OCI-LY7 (cell line): ENCODE measurements at regions not wholly inside any gene's neighbourhood (a gene's known extent, or its start where the extent isn't known, plus 50 kb on each side); places are given as distances from the start of the nearest gene placed in this dataset.

Experiments used
- CTCF ChIP-seq: fragments of 200-600 bp; sonication (generic); conservative IDR thresholded peaks from 2 replicates; pipeline ENCODE4 v1.5.1; 2014; ENCODE audit warnings: mild to moderate bottlenecking, antibody characterized with exemption, low read length, moderate library complexity, mixed read lengths
- EZH2phosphoT487 ChIP-seq: fragments of 200-600 bp; sonication (generic); IDR thresholded peaks from 2 replicates; pipeline ENCODE4 v1.6.1; 2018; ENCODE audit warnings: low read depth, borderline replicate concordance, mild to moderate bottlenecking, mixed run types, antibody characterized with exemption, low read length, moderate library complexity, mixed read lengths

GRCh38 chrX:4656419-4656818 is 943.0 kb upstream of the PRKX start:
- no peak for TF ChIP-seq CTCF
- TF ChIP-seq EZH2phosphoT487, result no peak
